ENCODE measurements at regions not wholly inside any gene's neighbourhood (a gene's known extent, or its start where the extent isn't known, plus 50 kb on each side); places are given as distances from the start of the nearest gene placed in this dataset.

GRCh38 chr10:28839600-28840007 is 162.3 kb downstream of the BAMBI start:
- DNase-seq (ENCODE audit: low spot score), result no peak
- no peaks in the 10 kb centered on the region for H3K27me3 ChIP-seq (ENCODE audit: control insufficient read depth in 4 of 4, insufficient read depth in 4 of 4, low read length in 3 of 4)
- no peak overlapping the region for H3K27ac ChIP-seq (ENCODE audit: low read depth in 1 of 2, low read length in 2 of 2)
- H3K4me3 ChIP-seq (ENCODE audit: low read depth in 1 of 3, low read length in 3 of 3), result no peak overlapping the region
- H3K36me3 ChIP-seq (ENCODE audit: control insufficient read depth in 4 of 4, insufficient read depth in 3 of 4, low read depth in 1 of 4, low read length in 3 of 4), result no peaks in the 10 kb centered on the region
- H3K9ac ChIP-seq (ENCODE audit: low read depth in 1 of 2, low read length in 2 of 2), result no peak overlapping the region
- 26% methylated on average over 6 of the region's 6 CpGs for WGBS
- peaks cover 2 to 4% (median 4%) of the 10 kb centered on the region in 4 donors for H3K9me3 ChIP-seq (ENCODE audit: control insufficient read depth in 4 of 4, low read length in 3 of 4)
- TF ChIP-seq FOXA2 (IDR thresholded peaks at IDR 0.05) (no peak), REST (IDR thresholded peaks at IDR 0.05) (no peak), NR2F2 (IDR thresholded peaks at IDR 0.05) (peak; percentile 90), HNF4G (IDR thresholded peaks at IDR 0.05) (no peak), TAF1 (conservative IDR thresholded peaks at IDR 0.05) (no peak), HNF4A (conservative IDR thresholded peaks at IDR 0.05) (no peak), RAD21 (IDR thresholded peaks at IDR 0.05) (peak in 1 of 2 donors; percentile 38), GABPA (IDR thresholded peaks at IDR 0.05 in 1 of 2, conservative IDR thresholded peaks at IDR 0.05 in 1 of 2) (no peak), FOXA1 (IDR thresholded peaks at IDR 0.05) (no peak), RXRA (IDR thresholded peaks at IDR 0.05) (no peak)
- TF ChIP-seq, protein P1, sequence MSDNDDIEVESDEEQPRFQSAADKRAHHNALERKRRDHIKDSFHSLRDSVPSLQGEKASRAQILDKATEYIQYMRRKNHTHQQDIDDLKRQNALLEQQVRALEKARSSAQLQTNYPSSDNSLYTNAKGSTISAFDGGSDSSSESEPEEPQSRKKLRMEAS (IDR thresholded peaks at IDR 0.05), result no peak
- TF ChIP-seq, protein P2, sequence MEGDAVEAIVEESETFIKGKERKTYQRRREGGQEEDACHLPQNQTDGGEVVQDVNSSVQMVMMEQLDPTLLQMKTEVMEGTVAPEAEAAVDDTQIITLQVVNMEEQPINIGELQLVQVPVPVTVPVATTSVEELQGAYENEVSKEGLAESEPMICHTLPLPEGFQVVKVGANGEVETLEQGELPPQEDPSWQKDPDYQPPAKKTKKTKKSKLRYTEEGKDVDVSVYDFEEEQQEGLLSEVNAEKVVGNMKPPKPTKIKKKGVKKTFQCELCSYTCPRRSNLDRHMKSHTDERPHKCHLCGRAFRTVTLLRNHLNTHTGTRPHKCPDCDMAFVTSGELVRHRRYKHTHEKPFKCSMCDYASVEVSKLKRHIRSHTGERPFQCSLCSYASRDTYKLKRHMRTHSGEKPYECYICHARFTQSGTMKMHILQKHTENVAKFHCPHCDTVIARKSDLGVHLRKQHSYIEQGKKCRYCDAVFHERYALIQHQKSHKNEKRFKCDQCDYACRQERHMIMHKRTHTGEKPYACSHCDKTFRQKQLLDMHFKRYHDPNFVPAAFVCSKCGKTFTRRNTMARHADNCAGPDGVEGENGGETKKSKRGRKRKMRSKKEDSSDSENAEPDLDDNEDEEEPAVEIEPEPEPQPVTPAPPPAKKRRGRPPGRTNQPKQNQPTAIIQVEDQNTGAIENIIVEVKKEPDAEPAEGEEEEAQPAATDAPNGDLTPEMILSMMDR (IDR thresholded peaks at IDR 0.05; ENCODE audit: low read depth, low read length, missing input control), result no peak
- TF ChIP-seq, protein P3, sequence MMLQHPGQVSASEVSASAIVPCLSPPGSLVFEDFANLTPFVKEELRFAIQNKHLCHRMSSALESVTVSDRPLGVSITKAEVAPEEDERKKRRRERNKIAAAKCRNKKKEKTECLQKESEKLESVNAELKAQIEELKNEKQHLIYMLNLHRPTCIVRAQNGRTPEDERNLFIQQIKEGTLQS (IDR thresholded peaks at IDR 0.05), result no peak
- TF ChIP-seq, protein P4, sequence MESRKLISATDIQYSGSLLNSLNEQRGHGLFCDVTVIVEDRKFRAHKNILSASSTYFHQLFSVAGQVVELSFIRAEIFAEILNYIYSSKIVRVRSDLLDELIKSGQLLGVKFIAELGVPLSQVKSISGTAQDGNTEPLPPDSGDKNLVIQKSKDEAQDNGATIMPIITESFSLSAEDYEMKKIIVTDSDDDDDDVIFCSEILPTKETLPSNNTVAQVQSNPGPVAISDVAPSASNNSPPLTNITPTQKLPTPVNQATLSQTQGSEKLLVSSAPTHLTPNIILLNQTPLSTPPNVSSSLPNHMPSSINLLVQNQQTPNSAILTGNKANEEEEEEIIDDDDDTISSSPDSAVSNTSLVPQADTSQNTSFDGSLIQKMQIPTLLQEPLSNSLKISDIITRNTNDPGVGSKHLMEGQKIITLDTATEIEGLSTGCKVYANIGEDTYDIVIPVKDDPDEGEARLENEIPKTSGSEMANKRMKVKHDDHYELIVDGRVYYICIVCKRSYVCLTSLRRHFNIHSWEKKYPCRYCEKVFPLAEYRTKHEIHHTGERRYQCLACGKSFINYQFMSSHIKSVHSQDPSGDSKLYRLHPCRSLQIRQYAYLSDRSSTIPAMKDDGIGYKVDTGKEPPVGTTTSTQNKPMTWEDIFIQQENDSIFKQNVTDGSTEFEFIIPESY (IDR thresholded peaks at IDR 0.05), result no peak
- H3K4me1 ChIP-seq (ENCODE audit: control insufficient read depth in 4 of 4, insufficient read depth in 4 of 4, low read length in 3 of 4), result no peaks in the 10 kb centered on the region

DNA sequence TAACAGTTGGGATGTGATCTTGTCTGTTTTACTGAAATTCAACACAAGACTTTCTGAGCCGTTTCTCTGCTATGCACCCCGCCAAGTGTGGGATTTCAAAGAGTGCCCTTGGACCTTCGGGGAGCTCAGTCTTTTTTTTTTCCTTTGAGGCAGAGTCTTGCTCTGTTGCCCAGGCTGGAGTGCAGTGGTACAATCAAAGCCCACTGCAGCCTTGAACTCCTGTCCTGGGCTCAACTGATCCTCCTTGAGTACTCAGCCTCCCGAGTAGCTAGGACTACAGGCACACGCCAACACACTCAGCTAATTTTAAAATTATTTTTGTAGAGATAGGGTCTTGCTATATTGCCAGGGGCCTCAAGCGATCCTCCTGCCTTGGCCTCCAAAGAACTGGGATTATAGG is 162.9 kb downstream of the BAMBI start:
- 81% methylated on average over 6 of the region's 6 CpGs for WGBS
- Histone ChIP-seq H3K4me1 (ENCODE audit: control insufficient read depth in 4 of 4, insufficient read depth in 4 of 4, low read length in 3 of 4) (no peaks in the 10 kb centered on the region), H3K27ac (ENCODE audit: low read depth in 1 of 2, low read length in 2 of 2) (no peak overlapping the region), H3K9ac (ENCODE audit: low read depth in 1 of 2, low read length in 2 of 2) (no peak overlapping the region), H3K9me3 (ENCODE audit: control insufficient read depth in 4 of 4, low read length in 3 of 4) (peaks cover 2 to 10% (median 7%) of the 10 kb centered on the region in 4 donors), H3K27me3 (ENCODE audit: control insufficient read depth in 4 of 4, insufficient read depth in 4 of 4, low read length in 3 of 4) (no peaks in the 10 kb centered on the region), H3K36me3 (ENCODE audit: control insufficient read depth in 4 of 4, insufficient read depth in 3 of 4, low read depth in 1 of 4, low read length in 3 of 4) (no peaks in the 10 kb centered on the region), H3K4me3 (ENCODE audit: low read depth in 1 of 3, low read length in 3 of 3) (no peak overlapping the region)
- DNase-seq (ENCODE audit: low spot score), result no peak
- TF ChIP-seq RAD21 (IDR thresholded peaks at IDR 0.05) (no peak), TAF1 (conservative IDR thresholded peaks at IDR 0.05) (no peak), RXRA (IDR thresholded peaks at IDR 0.05) (no peak), FOXA1 (IDR thresholded peaks at IDR 0.05) (no peak), YY1 (IDR thresholded peaks at IDR 0.05) (no peak), NR2F2 (IDR thresholded peaks at IDR 0.05) (no peak), HNF4G (IDR thresholded peaks at IDR 0.05) (no peak), HNF4A (conservative IDR thresholded peaks at IDR 0.05) (no peak), GABPA (IDR thresholded peaks at IDR 0.05 in 1 of 2, conservative IDR thresholded peaks at IDR 0.05 in 1 of 2) (no peak)
- TF ChIP-seq, protein P2 (IDR thresholded peaks at IDR 0.05; ENCODE audit: low read depth, low read length, missing input control), result no peak
- TF ChIP-seq, protein P4 (IDR thresholded peaks at IDR 0.05), result no peak
- TF ChIP-seq, protein P1 (IDR thresholded peaks at IDR 0.05), result no peak
